ENCODE measurements at regions not wholly inside any gene's neighbourhood (a gene's known extent, or its start where the extent isn't known, plus 50 kb on each side); places are given as distances from the start of the nearest gene placed in this dataset.

DNA sequence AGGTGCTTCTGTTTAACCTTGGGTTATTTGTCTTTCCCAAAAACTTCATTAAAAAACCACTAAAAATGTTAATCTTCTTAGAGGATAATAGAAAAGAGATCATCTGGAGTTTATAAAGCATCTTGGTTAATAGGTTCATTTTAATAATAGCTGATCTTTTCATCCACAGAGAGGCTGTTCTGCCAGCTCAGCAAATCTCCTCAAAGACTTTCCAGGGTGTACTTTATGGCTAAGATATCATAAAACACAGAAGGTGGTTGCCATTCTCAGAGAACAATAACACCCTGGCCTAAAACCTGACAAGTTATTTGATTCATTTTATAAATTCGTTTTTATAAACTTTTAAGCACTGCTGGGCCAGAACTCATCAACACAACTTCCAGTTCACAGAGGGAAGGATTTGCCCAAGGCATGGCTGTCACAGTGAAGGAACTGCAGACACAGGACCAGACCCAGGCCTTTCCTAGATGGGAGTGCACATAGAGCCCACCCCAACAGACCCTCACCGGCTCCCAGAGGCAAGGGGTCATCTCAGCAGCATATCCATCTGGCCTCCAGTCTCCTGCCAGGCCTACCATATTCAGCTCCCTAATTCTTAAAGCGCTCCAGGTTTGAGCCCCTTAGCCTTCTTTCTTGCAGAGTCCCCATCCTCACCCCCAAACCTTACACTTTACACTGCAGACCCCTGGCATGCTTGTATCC is 203.4 kb upstream of the RAB6C start:
- H3K27me3 ChIP-seq, result no peaks in the 10 kb centered on the region
- H3K9me3 ChIP-seq, result no peaks in the 10 kb centered on the region
- H3K27ac ChIP-seq, result no peak overlapping the region
- no peaks in the 10 kb centered on the region for H3K36me3 ChIP-seq
- H3K4me3 ChIP-seq, result no peak overlapping the region
- DNase-seq, result no peak
- no peak for FAIRE-seq
- TF ChIP-seq CTCF (IDR thresholded peaks at IDR 0.05), result no peak
- no peak for ATAC-seq
- no peaks in the 10 kb centered on the region for H3K4me1 ChIP-seq
- 74 to 79% methylated on average over 3 of the region's 3 CpGs for WGBS, 2 donors
- intact Hi-C loops (cut with DNase I), result no loop called here

GRCh38 chr2:129777146-129777545 is 202.3 kb upstream of the RAB6C start:
- no peak for TF ChIP-seq CTCF (IDR thresholded peaks at IDR 0.05)
- H3K27me3 ChIP-seq, result no peaks in the 10 kb centered on the region
- H3K4me3 ChIP-seq, result no peak overlapping the region
- no peaks in the 10 kb centered on the region for H3K9me3 ChIP-seq
- ATAC-seq (no peak), FAIRE-seq (no peak), DNase-seq (no peak)
- H3K4me1 ChIP-seq, result no peaks in the 10 kb centered on the region
- H3K27ac ChIP-seq, result no peak overlapping the region
- WGBS, 2 donors, result 70 to 75% methylated on average over 2 of the region's 2 CpGs
- no peaks in the 10 kb centered on the region for H3K36me3 ChIP-seq
- intact Hi-C loops (cut with DNase I), result no loop called here

GRCh38 chr2:129777762-129778583 is 201.5 kb upstream of the RAB6C start:
- FAIRE-seq (no peak), ATAC-seq (no peak), DNase-seq (no peak)
- WGBS, 2 donors, result 76 to 85% methylated on average over 9 of the region's 9 CpGs
- TF ChIP-seq CTCF (IDR thresholded peaks at IDR 0.05), result no peak
- Histone ChIP-seq H3K4me1 (no peaks in the 10 kb centered on the region), H3K27me3 (no peaks in the 10 kb centered on the region), H3K9me3 (no peaks in the 10 kb centered on the region), H3K4me3 (no peak overlapping the region), H3K27ac (no peak overlapping the region), H3K36me3 (no peaks in the 10 kb centered on the region)
- intact Hi-C loops (cut with DNase I), result no loop called here

DNA sequence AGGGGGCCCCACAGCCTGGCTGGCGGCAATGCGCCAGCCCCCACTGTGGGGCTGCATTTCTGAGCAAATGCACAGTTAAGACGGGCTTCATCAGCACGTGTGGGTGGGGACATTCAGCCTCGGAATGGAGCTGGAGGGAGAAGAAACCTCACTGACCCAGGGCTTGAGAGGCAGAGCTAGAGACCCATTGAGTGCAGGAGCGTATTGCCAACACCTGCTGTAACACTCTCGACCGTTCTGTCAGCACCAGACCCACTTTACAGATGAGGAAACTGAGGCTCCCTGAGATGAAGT is 200.9 kb upstream of the RAB6C start:
- Histone ChIP-seq H3K27me3 (no peaks in the 10 kb centered on the region), H3K36me3 (no peaks in the 10 kb centered on the region), H3K4me3 (no peak overlapping the region), H3K4me1 (no peaks in the 10 kb centered on the region), H3K9me3 (no peaks in the 10 kb centered on the region), H3K27ac (no peak overlapping the region)
- FAIRE-seq (no peak), DNase-seq (no peak), ATAC-seq (no peak)
- intact Hi-C loops (cut with DNase I), result no loop called here
- no peak for TF ChIP-seq CTCF (IDR thresholded peaks at IDR 0.05)
- WGBS, 2 donors, result 81% methylated on average over 8 of the region's 8 CpGs

DNA sequence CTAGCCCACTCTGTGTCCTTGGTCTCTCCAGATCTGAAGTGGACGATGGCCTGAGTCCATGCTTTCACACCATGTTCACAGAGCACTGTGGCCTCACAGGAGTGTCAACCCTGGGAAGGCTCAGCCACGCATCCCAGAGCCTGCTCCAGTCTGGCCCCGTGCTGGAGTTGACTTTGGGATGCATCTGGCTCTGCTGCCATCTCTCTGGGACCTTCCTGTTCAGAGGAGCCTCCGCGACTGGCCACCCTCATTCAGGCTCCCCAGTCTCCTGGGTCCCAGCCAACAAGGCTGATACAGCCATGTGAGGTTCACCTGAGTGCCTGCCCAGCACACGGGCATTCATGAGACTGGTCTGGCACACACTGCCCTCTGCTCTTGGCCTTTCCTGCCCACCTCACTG is 199.7 kb upstream of the RAB6C start:
- intact Hi-C loops (cut with DNase I), result no loop called here
- ATAC-seq, result no peak
- 78 to 82% methylated on average over 6 of the region's 6 CpGs for WGBS, 2 donors

More for the DNA sequence above, 199.7 kb upstream of the RAB6C start:
- no peak for TF ChIP-seq CTCF (IDR thresholded peaks at IDR 0.05)
- Histone ChIP-seq H3K27ac (no peak overlapping the region), H3K4me1 (no peaks in the 10 kb centered on the region), H3K36me3 (no peaks in the 10 kb centered on the region), H3K27me3 (no peaks in the 10 kb centered on the region), H3K4me3 (no peak overlapping the region), H3K9me3 (no peaks in the 10 kb centered on the region)
- FAIRE-seq (no peak), DNase-seq (no peak)

Measured in pancreas (tissue), 10 donors.